ENCODE measurements at regions not wholly inside any gene's neighbourhood (a gene's known extent, or its start where the extent isn't known, plus 50 kb on each side); places are given as distances from the start of the nearest gene placed in this dataset.

DNA sequence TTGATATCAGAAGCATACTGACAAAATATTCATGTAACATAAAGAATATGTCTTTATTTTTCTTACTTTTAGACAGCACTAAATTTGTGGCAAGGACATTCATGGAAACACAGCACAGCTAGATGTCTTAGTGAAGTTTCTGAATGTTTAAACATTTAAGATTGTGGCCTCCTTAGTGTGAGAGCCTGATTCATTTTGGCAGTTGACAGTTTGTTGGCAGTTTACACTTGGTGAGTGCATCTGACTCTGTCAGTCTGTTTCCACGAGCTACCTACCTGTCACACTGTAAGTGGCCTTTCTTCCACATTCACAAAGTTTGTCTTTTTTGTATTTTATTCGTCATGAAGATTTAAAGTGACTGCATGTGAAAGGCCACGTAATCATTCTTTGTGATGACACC lies 436.8 kb downstream of the TUSC1 start:
- no peaks in the 10 kb centered on the region for H3K36me3 Mint-ChIP-seq (ENCODE audit: low read depth)
- TF ChIP-seq, protein P1, sequence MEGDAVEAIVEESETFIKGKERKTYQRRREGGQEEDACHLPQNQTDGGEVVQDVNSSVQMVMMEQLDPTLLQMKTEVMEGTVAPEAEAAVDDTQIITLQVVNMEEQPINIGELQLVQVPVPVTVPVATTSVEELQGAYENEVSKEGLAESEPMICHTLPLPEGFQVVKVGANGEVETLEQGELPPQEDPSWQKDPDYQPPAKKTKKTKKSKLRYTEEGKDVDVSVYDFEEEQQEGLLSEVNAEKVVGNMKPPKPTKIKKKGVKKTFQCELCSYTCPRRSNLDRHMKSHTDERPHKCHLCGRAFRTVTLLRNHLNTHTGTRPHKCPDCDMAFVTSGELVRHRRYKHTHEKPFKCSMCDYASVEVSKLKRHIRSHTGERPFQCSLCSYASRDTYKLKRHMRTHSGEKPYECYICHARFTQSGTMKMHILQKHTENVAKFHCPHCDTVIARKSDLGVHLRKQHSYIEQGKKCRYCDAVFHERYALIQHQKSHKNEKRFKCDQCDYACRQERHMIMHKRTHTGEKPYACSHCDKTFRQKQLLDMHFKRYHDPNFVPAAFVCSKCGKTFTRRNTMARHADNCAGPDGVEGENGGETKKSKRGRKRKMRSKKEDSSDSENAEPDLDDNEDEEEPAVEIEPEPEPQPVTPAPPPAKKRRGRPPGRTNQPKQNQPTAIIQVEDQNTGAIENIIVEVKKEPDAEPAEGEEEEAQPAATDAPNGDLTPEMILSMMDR (conservative IDR thresholded peaks at IDR 0.05), result no peak
- H3K4me1 Mint-ChIP-seq, result no peaks in the 10 kb centered on the region
- no peak overlapping the region for H3K27ac Mint-ChIP-seq (ENCODE audit: unreplicated experiment)
- peaks cover 4% of the 10 kb centered on the region for H3K9me3 Mint-ChIP-seq
- no peak overlapping the region for H3K4me3 Mint-ChIP-seq
- no peak for DNase-seq (ENCODE audit: low read depth, low spot score)
- H3K27me3 Mint-ChIP-seq (ENCODE audit: low read depth), result no peaks in the 10 kb centered on the region

DNA sequence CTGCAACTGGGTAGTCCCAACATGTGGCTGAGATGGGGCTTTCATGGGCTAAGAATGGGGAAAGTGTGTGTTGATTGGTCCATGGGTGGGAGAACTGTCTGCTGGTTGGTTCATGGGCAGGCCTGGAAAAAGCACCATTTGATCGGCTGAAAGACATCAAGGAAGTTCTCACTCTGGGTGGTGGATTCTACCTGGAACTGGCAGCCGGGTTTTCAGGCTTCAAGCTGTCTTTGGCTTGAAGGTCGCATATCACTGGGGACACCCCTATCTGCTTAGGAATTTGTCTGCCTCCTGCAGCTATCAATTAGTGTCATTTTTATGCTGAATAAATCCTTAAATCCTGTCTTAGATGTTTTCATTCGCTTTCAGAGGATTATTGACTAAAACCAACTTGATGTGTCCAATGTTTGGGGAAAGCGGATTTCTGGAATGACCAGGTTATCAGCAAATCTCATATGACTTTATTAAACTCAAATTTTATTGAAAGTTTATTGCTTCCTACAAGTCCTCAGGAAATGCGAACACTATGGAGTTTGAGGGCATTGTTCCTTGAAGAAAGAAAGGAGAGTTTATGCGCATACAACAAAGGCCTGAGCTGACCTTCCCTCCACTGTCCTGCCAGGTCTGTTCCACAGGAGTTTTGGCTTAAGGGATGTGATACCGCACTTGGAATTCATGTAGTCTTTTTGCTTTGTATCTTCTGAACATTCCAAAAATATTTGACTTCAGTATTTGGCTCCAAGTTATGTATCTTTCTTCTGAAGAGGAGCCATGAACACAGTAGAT lies 451.1 kb downstream of the TUSC1 start:
- no peak overlapping the region for H3K4me3 Mint-ChIP-seq
- no peaks in the 10 kb centered on the region for H3K4me1 Mint-ChIP-seq
- DNase-seq (ENCODE audit: low read depth, low spot score), result no peak
- TF ChIP-seq, protein P1 (conservative IDR thresholded peaks at IDR 0.05), result no peak
- no peaks in the 10 kb centered on the region for H3K27me3 Mint-ChIP-seq (ENCODE audit: low read depth)
- H3K27ac Mint-ChIP-seq (ENCODE audit: unreplicated experiment), result no peak overlapping the region
- peaks cover 19% of the 10 kb centered on the region for H3K9me3 Mint-ChIP-seq
- no peaks in the 10 kb centered on the region for H3K36me3 Mint-ChIP-seq (ENCODE audit: low read depth)

DNA sequence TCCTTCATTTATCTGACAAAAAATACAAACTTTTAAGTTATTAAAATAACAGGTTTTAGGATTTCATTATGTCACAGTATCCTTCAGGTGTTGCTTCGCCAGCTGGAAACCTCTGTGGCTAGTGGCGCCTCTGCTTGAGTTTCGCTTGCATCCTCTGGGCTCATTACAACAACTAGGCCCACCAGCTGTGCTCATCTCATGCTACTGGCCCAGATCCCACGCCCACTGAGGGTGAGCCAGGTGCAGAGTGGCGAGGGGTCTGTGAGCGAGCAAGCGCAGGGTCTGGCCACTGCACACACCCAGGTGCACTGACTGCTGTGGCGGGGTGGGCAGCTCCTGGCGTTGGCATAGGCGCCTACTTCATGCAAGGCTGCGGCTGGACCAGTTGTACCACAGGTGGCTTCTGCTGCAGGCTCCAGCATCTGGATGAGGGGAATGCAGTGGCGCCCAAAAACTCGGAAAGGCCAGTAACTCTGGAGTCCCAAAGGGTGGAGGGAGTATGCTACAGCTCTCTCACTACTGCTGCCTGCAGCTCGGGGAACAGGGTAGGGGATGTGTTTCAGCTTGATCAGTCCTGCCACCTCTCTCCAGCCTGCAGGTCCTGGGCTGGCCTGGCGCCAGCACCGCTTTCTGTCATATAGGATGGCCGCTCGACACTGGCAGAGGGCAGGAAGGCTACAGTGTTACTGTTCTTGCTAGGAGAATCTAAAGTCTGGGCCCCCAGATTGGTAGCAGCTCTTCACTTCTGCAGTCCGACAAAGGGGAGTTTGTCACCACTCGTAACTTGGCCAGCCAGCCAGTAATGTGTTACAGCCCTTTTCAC lies 452.1 kb downstream of the TUSC1 start:
- Mint-ChIP-seq H3K27ac (ENCODE audit: unreplicated experiment) (no peak overlapping the region), H3K9me3 (peaks cover 18% of the 10 kb centered on the region), H3K4me1 (no peaks in the 10 kb centered on the region), H3K4me3 (no peak overlapping the region), H3K27me3 (ENCODE audit: low read depth) (no peaks in the 10 kb centered on the region), H3K36me3 (ENCODE audit: low read depth) (no peaks in the 10 kb centered on the region)
- TF ChIP-seq, protein P1 (conservative IDR thresholded peaks at IDR 0.05), result no peak
- no peak for DNase-seq (ENCODE audit: low read depth, low spot score)

DNA sequence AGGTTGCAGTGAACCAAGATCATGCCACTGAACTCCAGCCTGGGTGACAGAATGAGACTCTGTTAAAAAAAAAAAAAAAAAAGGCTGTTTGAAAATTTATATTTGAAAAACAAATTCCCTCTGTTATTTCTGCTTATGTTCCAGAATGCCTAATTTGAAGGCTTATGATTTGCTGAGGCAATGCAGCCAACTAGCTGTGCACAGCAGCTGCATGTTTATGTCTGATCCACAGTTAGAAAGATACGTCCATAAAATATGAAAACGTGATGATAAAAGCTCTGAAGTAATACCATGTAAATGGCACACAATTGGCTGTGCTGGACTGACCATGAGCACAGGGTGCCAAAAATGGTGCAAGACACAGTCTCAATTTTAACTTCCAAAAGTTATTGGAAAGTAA lies 453.2 kb downstream of the TUSC1 start:
- Mint-ChIP-seq H3K36me3 (ENCODE audit: low read depth) (no peaks in the 10 kb centered on the region), H3K27me3 (ENCODE audit: low read depth) (no peaks in the 10 kb centered on the region), H3K27ac (ENCODE audit: unreplicated experiment) (no peak overlapping the region), H3K9me3 (peaks cover 8% of the 10 kb centered on the region), H3K4me1 (no peaks in the 10 kb centered on the region), H3K4me3 (no peak overlapping the region)
- TF ChIP-seq, protein P1 (conservative IDR thresholded peaks at IDR 0.05), result no peak
- DNase-seq (ENCODE audit: low read depth, low spot score), result no peak

DNA sequence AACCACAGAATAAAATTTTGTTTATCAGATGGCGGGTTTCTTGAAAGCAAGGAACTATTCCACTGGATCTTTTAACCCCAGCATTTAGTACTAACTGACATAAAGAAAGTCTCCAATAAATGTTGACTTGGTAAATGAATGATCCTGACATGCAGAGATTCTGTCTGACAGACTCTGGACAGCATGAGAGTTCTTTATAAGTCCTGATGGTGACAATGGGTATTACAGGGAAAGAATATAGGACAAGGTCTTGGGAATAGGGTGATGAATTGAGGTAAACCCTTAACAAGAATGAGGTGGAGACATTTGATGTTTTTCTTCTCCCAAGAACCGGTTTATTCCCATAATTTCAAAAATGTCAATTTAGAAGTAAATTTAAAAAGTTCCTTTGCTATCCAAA lies 453.9 kb downstream of the TUSC1 start:
- TF ChIP-seq, protein P1 (conservative IDR thresholded peaks at IDR 0.05), result no peak
- Mint-ChIP-seq H3K36me3 (ENCODE audit: low read depth) (no peaks in the 10 kb centered on the region), H3K4me3 (no peak overlapping the region), H3K27ac (ENCODE audit: unreplicated experiment) (no peak overlapping the region), H3K27me3 (ENCODE audit: low read depth) (no peaks in the 10 kb centered on the region), H3K4me1 (no peaks in the 10 kb centered on the region), H3K9me3 (peaks cover 3% of the 10 kb centered on the region)
- no peak for DNase-seq (ENCODE audit: low read depth, low spot score)
